CD4-positive, alpha-beta T cell (primary cell): ENCODE measurements at regions not wholly inside any gene's neighbourhood (a gene's known extent, or its start where the extent isn't known, plus 50 kb on each side); places are given as distances from the start of the nearest gene placed in this dataset.

Experiments
- ATAC-seq: fragments of 200-7000 bp; cut with Tn5 transposase; one replicate; pipeline ENCODE4 v1.10.0; 2022; ENCODE audit warnings: mild to moderate bottlenecking; ENCODE audit not compliant: poor library complexity
- CTCF ChIA-PET: fragments of 350-600 bp; sonication (Branson Sonifier 250); formaldehyde crosslinking; loops from one replicate; lab custom pipeline; 2021; ENCODE audit warnings: antibody characterized with exemption, inconsistent platforms; lab: Charles Lee
- POLR2A ChIA-PET: fragments of 350-600 bp; sonication (Branson Sonifier 250); formaldehyde crosslinking; loops from one replicate; lab custom pipeline; 2021; ENCODE audit warnings: antibody characterized with exemption, inconsistent platforms; lab: Charles Lee
- DNase-seq, 14 experiments: peaks; one replicate each; pipeline ENCODE4 v3.0.0-alpha.2; 2013 to 2020; ENCODE audit warnings: mixed read lengths in 2 of 14
- H3K27ac ChIP-seq, 2 donors: one replicate each; pipeline versions ENCODE4 v1.5.1 to v1.7.0; 2013; ENCODE audit warnings: low read length in 2 of 2, low read depth in 1 of 2, mild to moderate bottlenecking in 1 of 2
- H3K27me3 ChIP-seq, 2 experiments: 1 replicate in 1 of 2; 2 replicates in 1 of 2; pipeline versions ENCODE4 v1.6.1 to v1.7.0; 2013; ENCODE audit warnings: low read length in 2 of 2, control low read depth in 1 of 2, mild to moderate bottlenecking in 1 of 2, moderate library complexity in 1 of 2; ENCODE audit not compliant: insufficient read depth in 2 of 2, control insufficient read depth in 1 of 2
- H3K36me3 ChIP-seq: one replicate; pipeline ENCODE4 v1.6.1; 2013; ENCODE audit warnings: low read length, control low read depth; ENCODE audit not compliant: insufficient read depth
- H3K4me1 ChIP-seq: one replicate; pipeline ENCODE4 v1.6.1; 2013; ENCODE audit warnings: low read length, control low read depth; ENCODE audit not compliant: insufficient read depth
- H3K4me3 ChIP-seq: one replicate; pipeline ENCODE4 v1.5.1; 2013; ENCODE audit warnings: mild to moderate bottlenecking, low read length, moderate library complexity
- H3K9me3 ChIP-seq, 2 experiments: 1 replicate in 1 of 2; 2 replicates in 1 of 2; pipeline versions ENCODE4 v1.6.1 to v1.7.0; 2013; ENCODE audit warnings: low read length in 2 of 2, mild to moderate bottlenecking in 2 of 2, control low read depth in 1 of 2, moderate library complexity in 1 of 2; ENCODE audit not compliant: control insufficient read depth in 1 of 2, insufficient read depth in 1 of 2
- H3K27ac Mint-ChIP-seq: one replicate; pipeline ENCODE4 v1.8.0; 2020; ENCODE audit warnings: mixed read lengths
- H3K27me3 Mint-ChIP-seq: one replicate; pipeline ENCODE4 v1.8.0; 2021; ENCODE audit warnings: mixed read lengths
- H3K36me3 Mint-ChIP-seq: one replicate; pipeline ENCODE4 v1.8.0; 2021; ENCODE audit warnings: low read depth, mixed read lengths
- H3K4me1 Mint-ChIP-seq: one replicate; pipeline ENCODE4 v1.8.0; 2021; ENCODE audit warnings: low read depth, mixed read lengths
- H3K4me3 Mint-ChIP-seq: one replicate; pipeline ENCODE4 v1.8.0; 2020; ENCODE audit warnings: mild to moderate bottlenecking, mixed read lengths
- H3K9me3 Mint-ChIP-seq: one replicate; pipeline ENCODE4 v1.8.0; 2020; ENCODE audit warnings: mixed read lengths
- intact Hi-C, 2 experiments: fragments of 100-400 bp; cut with DNase I in 1 of 2; cut with micrococcal nuclease in 1 of 2; formaldehyde crosslinking; loops; one replicate each; pipeline versions ENCODE4 v1.15.1 to v1.9.0; 2023 to 2025; cut with DNase I, micrococcal nuclease
- TF ChIP-seq, protein P1 (sequence below): fragments of 200-600 bp; IDR thresholded peaks from one replicate; pipeline ENCODE4 v1.8.0; 2022; ENCODE audit warnings: antibody characterized with exemption, mild to moderate bottlenecking

DNA sequence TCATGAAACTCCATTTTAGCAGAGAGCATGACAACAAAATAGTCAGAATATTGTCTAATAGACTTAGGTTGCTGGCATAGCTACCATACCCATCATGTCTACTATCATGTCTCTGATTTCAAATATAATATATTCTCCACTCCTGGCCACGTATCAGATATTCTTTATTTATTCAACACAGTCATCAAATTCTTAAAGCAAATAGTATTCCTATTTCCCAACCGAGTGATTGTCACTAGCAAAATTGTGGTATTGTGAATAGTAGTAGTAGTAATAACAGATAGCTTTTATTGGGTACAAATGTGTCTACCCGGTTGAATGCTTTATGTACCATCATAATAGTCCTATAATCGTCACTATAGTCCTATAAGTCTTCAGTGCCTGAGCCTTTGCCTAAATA lies 918.6 kb downstream of the KCNMA1 start:
- H3K36me3 ChIP-seq = no peaks in the 10 kb centered on the region
- no peaks in the 10 kb centered on the region for H3K27me3 Mint-ChIP-seq
- peaks cover 0 to 4% of the 10 kb centered on the region in 2 experiments for H3K9me3 ChIP-seq
- DNase-seq = no peak
- no peak overlapping the region for H3K4me3 ChIP-seq
- H3K9me3 Mint-ChIP-seq = peaks cover 6% of the 10 kb centered on the region
- H3K4me1 ChIP-seq = no peaks in the 10 kb centered on the region
- no peak for ATAC-seq
- H3K27ac ChIP-seq = no peak overlapping the region
- ChIA-PET CTCF (no interaction called here), POLR2A (no interaction called here)
- H3K27ac Mint-ChIP-seq = no peak overlapping the region
- no peaks in the 10 kb centered on the region for H3K36me3 Mint-ChIP-seq
- no peaks in the 10 kb centered on the region for H3K27me3 ChIP-seq
- intact Hi-C loops = no loop called here
- H3K4me3 Mint-ChIP-seq = no peak overlapping the region
- TF ChIP-seq, protein P1, sequence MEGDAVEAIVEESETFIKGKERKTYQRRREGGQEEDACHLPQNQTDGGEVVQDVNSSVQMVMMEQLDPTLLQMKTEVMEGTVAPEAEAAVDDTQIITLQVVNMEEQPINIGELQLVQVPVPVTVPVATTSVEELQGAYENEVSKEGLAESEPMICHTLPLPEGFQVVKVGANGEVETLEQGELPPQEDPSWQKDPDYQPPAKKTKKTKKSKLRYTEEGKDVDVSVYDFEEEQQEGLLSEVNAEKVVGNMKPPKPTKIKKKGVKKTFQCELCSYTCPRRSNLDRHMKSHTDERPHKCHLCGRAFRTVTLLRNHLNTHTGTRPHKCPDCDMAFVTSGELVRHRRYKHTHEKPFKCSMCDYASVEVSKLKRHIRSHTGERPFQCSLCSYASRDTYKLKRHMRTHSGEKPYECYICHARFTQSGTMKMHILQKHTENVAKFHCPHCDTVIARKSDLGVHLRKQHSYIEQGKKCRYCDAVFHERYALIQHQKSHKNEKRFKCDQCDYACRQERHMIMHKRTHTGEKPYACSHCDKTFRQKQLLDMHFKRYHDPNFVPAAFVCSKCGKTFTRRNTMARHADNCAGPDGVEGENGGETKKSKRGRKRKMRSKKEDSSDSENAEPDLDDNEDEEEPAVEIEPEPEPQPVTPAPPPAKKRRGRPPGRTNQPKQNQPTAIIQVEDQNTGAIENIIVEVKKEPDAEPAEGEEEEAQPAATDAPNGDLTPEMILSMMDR = no peak
- H3K4me1 Mint-ChIP-seq = no peaks in the 10 kb centered on the region

- no peaks in the 10 kb centered on the region for H3K4me1 ChIP-seq
- Mint-ChIP-seq H3K4me1 (no peaks in the 10 kb centered on the region), H3K36me3 (no peaks in the 10 kb centered on the region), H3K27me3 (no peaks in the 10 kb centered on the region), H3K4me3 (no peak overlapping the region), H3K27ac (no peak overlapping the region), H3K9me3 (peaks cover 6% of the 10 kb centered on the region)
- ATAC-seq (no peak), DNase-seq (no peak)
- no peaks in the 10 kb centered on the region for H3K9me3 ChIP-seq
- no peak overlapping the region for H3K27ac ChIP-seq
- H3K27me3 ChIP-seq = no peaks in the 10 kb centered on the region
- TF ChIP-seq, protein P1 = no peak
- H3K36me3 ChIP-seq = no peaks in the 10 kb centered on the region
- ChIA-PET CTCF (no interaction called here), POLR2A (no interaction called here)
- no peak overlapping the region for H3K4me3 ChIP-seq
- intact Hi-C loops = no loop called here
Measured at GRCh38 chr10:76717141-76717540, 920.5 kb downstream of the KCNMA1 start.

DNA sequence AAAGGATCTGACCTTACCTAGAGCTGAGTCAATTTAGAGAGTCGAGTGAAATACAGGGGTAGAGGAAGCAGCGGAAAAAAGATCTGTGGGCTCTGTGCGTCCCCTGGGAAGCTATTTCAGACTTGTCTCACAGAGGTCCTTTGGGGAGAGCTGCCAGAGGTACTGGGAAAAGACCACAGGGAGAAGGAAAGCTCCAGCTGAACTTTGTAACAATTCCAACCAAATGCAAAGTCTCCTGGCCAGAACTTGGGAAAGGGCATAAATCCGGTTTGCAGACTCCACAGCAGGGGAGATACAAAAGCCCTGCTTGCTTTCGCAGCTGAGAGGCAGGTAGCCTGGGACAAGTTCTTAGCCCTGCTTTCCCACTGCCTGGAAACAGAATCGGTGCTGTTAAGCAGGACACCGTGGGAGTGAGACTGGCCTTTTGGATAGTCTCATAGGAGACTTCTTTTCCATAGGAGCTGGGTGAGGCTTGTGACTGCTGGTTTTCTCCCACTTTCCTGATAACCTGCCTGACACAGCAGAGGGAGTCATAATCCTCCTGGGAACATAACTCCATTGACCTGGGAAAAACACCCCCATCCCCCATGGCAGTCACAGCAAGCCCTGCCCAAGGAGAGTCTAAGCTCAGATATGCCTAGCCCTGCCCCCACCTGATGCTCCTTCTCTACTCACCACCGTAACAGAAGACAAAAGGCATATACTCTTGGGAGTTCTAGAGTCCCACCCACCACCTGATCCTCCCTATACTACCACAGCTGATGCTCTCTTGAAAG lies 926.2 kb downstream of the KCNMA1 start:
- intact Hi-C loops = no loop called here
- no peaks in the 10 kb centered on the region for H3K36me3 Mint-ChIP-seq
- peaks cover 10% of the 10 kb centered on the region for H3K9me3 Mint-ChIP-seq
- DNase-seq (no peak), ATAC-seq (no peak)
- H3K4me3 Mint-ChIP-seq = no peak overlapping the region
- H3K27ac Mint-ChIP-seq = no peak overlapping the region
- H3K4me3 ChIP-seq = no peak overlapping the region
- ChIA-PET POLR2A (no interaction called here), CTCF (no interaction called here)
- no peaks in the 10 kb centered on the region for H3K27me3 Mint-ChIP-seq
- no peaks in the 10 kb centered on the region for H3K4me1 ChIP-seq
- peaks cover 0 to 5% of the 10 kb centered on the region in 2 experiments for H3K9me3 ChIP-seq
- no peak overlapping the region for H3K27ac ChIP-seq
- no peaks in the 10 kb centered on the region for H3K36me3 ChIP-seq
- TF ChIP-seq, protein P1 = no peak
- no peaks in the 10 kb centered on the region for H3K27me3 ChIP-seq
- no peaks in the 10 kb centered on the region for H3K4me1 Mint-ChIP-seq
